GM12878 (cell line): ENCODE measurements at regions not wholly inside any gene's neighbourhood (a gene's known extent, or its start where the extent isn't known, plus 50 kb on each side); places are given as distances from the start of the nearest gene placed in this dataset.

ENCODE experiments used
- ATAC-seq: fragments of 200-7000 bp; cut with Tn5 transposase; 3 replicates; pipeline ENCODE4 v1.9.1; 2020; ENCODE audit warnings: mild to moderate bottlenecking, moderate library complexity
- BruUV-seq: library from RNA; stranded (reverse); fragments of 400-500 nt; replicated peaks from 2 replicates; lab custom pipeline; 2021; lab: Mats Ljungman, UMichigan
- CTCF ChIA-PET: fragments of 300-600 bp; sonication (Branson Sonifier 250); formaldehyde crosslinking; extraction: SDS; loops from one replicate; lab custom pipeline; 2021; ENCODE audit warnings: inconsistent platforms; lab: Yijun Ruan, JAX
- POLR2A ChIA-PET: fragments of 350-600 bp; formaldehyde crosslinking; extraction: SDS; loops from one replicate; lab custom pipeline; 2021; ENCODE audit warnings: inconsistent platforms; lab: Charles Lee
- RAD21 ChIA-PET: fragments of 300-600 bp; sonication (Branson Sonifier 250); formaldehyde crosslinking; loops from one replicate; lab custom pipeline; 2023; ENCODE audit warnings: antibody characterized with exemption; ENCODE audit not compliant: unreplicated experiment; lab: Charles Lee
- SMC1A ChIA-PET: fragments of 300-600 bp; sonication (Branson Sonifier 250); formaldehyde crosslinking; loops from one replicate; lab custom pipeline; 2023; ENCODE audit not compliant: unreplicated experiment, uncharacterized antibody; lab: Charles Lee
- DNase-seq: peaks from one replicate; pipeline ENCODE4 v3.0.0-alpha.2; 2011; ENCODE audit warnings: low read depth, low spot score
- FAIRE-seq: peaks from 3 replicates; lab custom pipeline; 2011; peaks lifted over from hg19 to GRCh38; lab: Jason Lieb, UNC
- H2AFZ ChIP-seq: 2 replicates; pipeline ENCODE4 v1.6.0; 2011; ENCODE audit warnings: low read depth, low read length, control low read depth; ENCODE audit not compliant: control insufficient read depth
- H3K27ac ChIP-seq: 2 replicates; pipeline ENCODE4 v1.5.1; 2011; ENCODE audit warnings: control low read depth; ENCODE audit not compliant: control insufficient read depth, insufficient read depth
- H3K27me3 ChIP-seq, 2 experiments: replicated peaks in 1 of 2; 2 replicates each; pipeline versions ENCODE4 v1.6.0 to v1.6.1; 2011; ENCODE audit warnings: low read length in 1 of 2; ENCODE audit not compliant: control insufficient read depth in 2 of 2, insufficient read depth in 2 of 2
- H3K36me3 ChIP-seq, 2 experiments: 2 replicates each; pipeline ENCODE4 v1.5.1; 2011; ENCODE audit warnings: low read length in 1 of 2; ENCODE audit not compliant: control insufficient read depth in 2 of 2, insufficient read depth in 2 of 2
- H3K4me1 ChIP-seq: 2 replicates; pipeline ENCODE4 v1.6.1; 2011; ENCODE audit warnings: mild to moderate bottlenecking, low read length, moderate library complexity, mixed read lengths; ENCODE audit not compliant: control insufficient read depth, insufficient read depth
- H3K4me2 ChIP-seq: 2 replicates; pipeline ENCODE4 v1.6.0; 2011; ENCODE audit warnings: control low read depth; ENCODE audit not compliant: control insufficient read depth, insufficient read depth
- H3K4me3 ChIP-seq: fragments of 200-600 bp; sonication (generic); 2 replicates; pipeline ENCODE4 v1.5.1; 2016
- H3K79me2 ChIP-seq: 2 replicates; pipeline ENCODE4 v1.6.0; 2011; ENCODE audit warnings: low read length; ENCODE audit not compliant: control insufficient read depth, insufficient read depth
- H3K9ac ChIP-seq: 2 replicates; pipeline ENCODE4 v1.8.0; 2011; ENCODE audit warnings: low read length, control low read depth, mixed read lengths; ENCODE audit not compliant: control insufficient read depth, insufficient read depth
- H3K9me3 ChIP-seq: replicated peaks from 3 replicates; pipeline ENCODE4 v1.5.1; 2011; ENCODE audit warnings: mild to moderate bottlenecking, low read length; ENCODE audit not compliant: control insufficient read depth, insufficient read depth
- H4K20me1 ChIP-seq: 2 replicates; pipeline ENCODE4 v1.6.0; 2011; ENCODE audit not compliant: control insufficient read depth, insufficient read depth
- HDGF ChIP-seq: fragments of 450-650 bp; IDR thresholded peaks from 2 replicates; pipeline ENCODE4 v1.6.1; 2016; ENCODE audit warnings: antibody characterized with exemption
- NFXL1 ChIP-seq: fragments of 450-650 bp; IDR thresholded peaks from 2 replicates; pipeline ENCODE4 v1.6.1; 2017; ENCODE audit warnings: antibody characterized with exemption, mild to moderate bottlenecking, borderline replicate concordance
- NRF1 ChIP-seq: conservative IDR thresholded peaks from 2 replicates; pipeline ENCODE4 v1.6.1; 2011; ENCODE audit warnings: mild to moderate bottlenecking, low read depth, low read length, improper control_type of control experiment
- SRF ChIP-seq, 2 experiments: IDR thresholded peaks; 2 replicates each; pipeline ENCODE4 v1.6.1; 2011; ENCODE audit warnings: low read depth in 2 of 2, low read length in 2 of 2, mild to moderate bottlenecking in 1 of 2, moderate library complexity in 1 of 2
- YBX1 ChIP-seq: fragments of 450-650 bp; IDR thresholded peaks from 2 replicates; pipeline ENCODE4 v1.6.1; 2016; ENCODE audit warnings: antibody characterized with exemption
- ZNF384 ChIP-seq: IDR thresholded peaks from 2 replicates; pipeline ENCODE4 v1.6.1; 2012; ENCODE audit warnings: low read depth, mild to moderate bottlenecking, low read length, improper control_type of control experiment, borderline replicate concordance
- WGBS: methylation state at CpG from one replicate; pipeline ENCODE4 v1.1.6; 2016; ENCODE audit warnings: low lambda C conversion rate; ENCODE audit not compliant: insufficient replicate concordance, insufficient coverage; ENCODE audit errors: missing lambda C conversion rate; 5-methylcytosine and 5-hydroxymethylcytosine counted together
- in situ Hi-C: fragments of 300-500 bp; cut with MboI; formaldehyde crosslinking; loops from 9 replicates; pipeline ENCODE4 v1.14.3; 2018; ENCODE audit warnings: mixed read lengths
- intact Hi-C: fragments of 100-400 bp; cut with micrococcal nuclease; formaldehyde crosslinking; loops from one replicate; pipeline ENCODE4 v1.14.2; 2022; ENCODE audit not compliant: unreplicated experiment
- TF ChIP-seq, protein P1 (sequence below): fragments of 450-650 bp; IDR thresholded peaks from 2 replicates; pipeline ENCODE4 v1.6.1; 2017; ENCODE audit warnings: mild to moderate bottlenecking, low read depth, inconsistent platforms; ENCODE audit not compliant: poor library complexity, severe bottlenecking

DNA sequence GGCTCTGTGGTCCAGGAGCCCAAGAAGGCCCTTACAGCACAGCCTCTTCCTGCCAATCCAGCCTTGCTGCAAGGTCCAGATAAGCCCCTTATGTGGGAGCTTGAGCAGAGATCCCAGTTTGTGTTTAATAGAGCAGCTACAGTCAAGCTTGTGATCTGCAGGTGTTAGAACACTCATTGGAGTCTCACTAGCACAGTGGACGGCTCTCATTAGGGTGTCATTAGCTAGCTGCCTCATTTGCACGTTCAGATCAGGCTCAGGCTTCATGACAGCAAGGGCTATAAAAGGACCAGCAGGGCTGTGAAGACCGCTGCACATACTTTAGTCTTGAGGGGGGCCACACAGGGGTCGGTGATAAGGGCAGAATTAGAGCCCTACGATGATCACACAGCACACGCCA lies 443.2 kb downstream of the RPS24 start:
- Histone ChIP-seq H3K27me3 (no peaks in the 10 kb centered on the region; a peak in 1 of 4 replicates), H3K4me1 (no peaks in the 10 kb centered on the region), H3K36me3 (no peaks in the 10 kb centered on the region), H2AFZ (no peak overlapping the region), H3K9me3 (no peaks in the 10 kb centered on the region), H3K79me2 (no peaks in the 10 kb centered on the region), H3K9ac (no peak overlapping the region), H4K20me1 (no peaks in the 10 kb centered on the region), H3K27ac (no peak overlapping the region), H3K4me2 (no peak overlapping the region), H3K4me3 (no peak overlapping the region)
- FAIRE-seq (no peak), ATAC-seq (no peak), DNase-seq (no peak)
- ChIA-PET RAD21 (no interaction called here), CTCF (no interaction called here), POLR2A (no interaction called here), SMC1A (no interaction called here)
- no peak for TF ChIP-seq SRF (IDR thresholded peaks at IDR 0.05; ENCODE audit: low read depth in 2 of 2, low read length in 2 of 2)
- no peak for TF ChIP-seq ZNF384
- no peak for TF ChIP-seq NFXL1
- TF ChIP-seq, protein P1, sequence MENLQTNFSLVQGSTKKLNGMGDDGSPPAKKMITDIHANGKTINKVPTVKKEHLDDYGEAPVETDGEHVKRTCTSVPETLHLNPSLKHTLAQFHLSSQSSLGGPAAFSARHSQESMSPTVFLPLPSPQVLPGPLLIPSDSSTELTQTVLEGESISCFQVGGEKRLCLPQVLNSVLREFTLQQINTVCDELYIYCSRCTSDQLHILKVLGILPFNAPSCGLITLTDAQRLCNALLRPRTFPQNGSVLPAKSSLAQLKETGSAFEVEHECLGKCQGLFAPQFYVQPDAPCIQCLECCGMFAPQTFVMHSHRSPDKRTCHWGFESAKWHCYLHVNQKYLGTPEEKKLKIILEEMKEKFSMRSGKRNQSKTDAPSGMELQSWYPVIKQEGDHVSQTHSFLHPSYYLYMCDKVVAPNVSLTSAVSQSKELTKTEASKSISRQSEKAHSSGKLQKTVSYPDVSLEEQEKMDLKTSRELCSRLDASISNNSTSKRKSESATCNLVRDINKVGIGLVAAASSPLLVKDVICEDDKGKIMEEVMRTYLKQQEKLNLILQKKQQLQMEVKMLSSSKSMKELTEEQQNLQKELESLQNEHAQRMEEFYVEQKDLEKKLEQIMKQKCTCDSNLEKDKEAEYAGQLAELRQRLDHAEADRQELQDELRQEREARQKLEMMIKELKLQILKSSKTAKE: no peak
- TF ChIP-seq HDGF: no peak
- no peak for TF ChIP-seq YBX1
- no peak for TF ChIP-seq NRF1
- intact Hi-C loops (no loop called here), in situ Hi-C loops (no loop called here)
- no TSS peak for BruUV-seq
- WGBS: 15% methylated on average over 6 of the region's 6 CpGs
